Neuron (in vitro differentiated cells): ENCODE measurements at regions not wholly inside any gene's neighbourhood (a gene's known extent, or its start where the extent isn't known, plus 50 kb on each side); places are given as distances from the start of the nearest gene placed in this dataset.

Experiments
- H2AFZ ChIP-seq: one replicate; pipeline ENCODE4 v1.6.1; 2013; ENCODE audit warnings: low read depth, mild to moderate bottlenecking, inconsistent platforms, low read length, moderate library complexity
- H3K27me3 ChIP-seq: one replicate; pipeline ENCODE4 v1.6.1; 2013; ENCODE audit warnings: low read length; ENCODE audit not compliant: insufficient read depth
- H3K36me3 ChIP-seq: one replicate; pipeline ENCODE4 v1.6.1; 2013; ENCODE audit warnings: low read length; ENCODE audit not compliant: insufficient read depth
- H3K4me1 ChIP-seq: one replicate; pipeline ENCODE4 v1.6.1; 2013; ENCODE audit warnings: low read length; ENCODE audit not compliant: insufficient read depth
- H3K4me3 ChIP-seq: 2 replicates; pipeline ENCODE4 v1.5.1; 2013; ENCODE audit warnings: mild to moderate bottlenecking, low read length, moderate library complexity
- H3K9me3 ChIP-seq: one replicate; pipeline ENCODE4 v1.6.1; 2013; ENCODE audit warnings: low read length

- Histone ChIP-seq H3K4me3 (no peak overlapping the region), H3K9me3 (no peaks in the 10 kb centered on the region), H3K36me3 (no peaks in the 10 kb centered on the region), H3K27me3 (peaks cover 2% of the 10 kb centered on the region), H3K4me1 (no peaks in the 10 kb centered on the region), H2AFZ (no peak overlapping the region)
Observed at GRCh38 chr1:90132306-90132705, 137.4 kb downstream of the ZNF326 start.

- Histone ChIP-seq H3K4me1 (no peaks in the 10 kb centered on the region), H3K4me3 (no peak overlapping the region), H2AFZ (no peak overlapping the region), H3K36me3 (no peaks in the 10 kb centered on the region), H3K9me3 (no peaks in the 10 kb centered on the region), H3K27me3 (no peaks in the 10 kb centered on the region)
Observed at GRCh38 chr1:90127288-90127953, 132.5 kb downstream of the ZNF326 start.

- H3K27me3 ChIP-seq: no peaks in the 10 kb centered on the region
Observed at GRCh38 chr1:90126834-90127233, 131.9 kb downstream of the ZNF326 start.

GRCh38 chr1:90122654-90123340 is 127.9 kb downstream of the ZNF326 start:
- Histone ChIP-seq H2AFZ (no peak overlapping the region), H3K36me3 (no peaks in the 10 kb centered on the region), H3K27me3 (no peaks in the 10 kb centered on the region), H3K4me1 (no peaks in the 10 kb centered on the region), H3K4me3 (no peak overlapping the region), H3K9me3 (no peaks in the 10 kb centered on the region)

More at GRCh38 chr1:90126834-90127233, 131.9 kb downstream of the ZNF326 start:
- Histone ChIP-seq H3K36me3 (no peaks in the 10 kb centered on the region), H3K4me3 (no peak overlapping the region), H3K4me1 (no peaks in the 10 kb centered on the region), H3K9me3 (no peaks in the 10 kb centered on the region), H2AFZ (no peak overlapping the region)

- Histone ChIP-seq H2AFZ (no peak overlapping the region), H3K36me3 (no peaks in the 10 kb centered on the region), H3K4me3 (no peak overlapping the region), H3K27me3 (no peaks in the 10 kb centered on the region), H3K4me1 (no peaks in the 10 kb centered on the region), H3K9me3 (no peaks in the 10 kb centered on the region)
Observed at GRCh38 chr1:90114521-90115141, 119.7 kb downstream of the ZNF326 start.

- Histone ChIP-seq H3K4me1 (peaks cover 11% of the 10 kb centered on the region), H3K4me3 (no peak overlapping the region), H3K36me3 (no peaks in the 10 kb centered on the region), H3K9me3 (no peaks in the 10 kb centered on the region), H3K27me3 (peaks cover 3% of the 10 kb centered on the region), H2AFZ (no peak overlapping the region)
Observed at GRCh38 chr1:90107990-90108389, 113.1 kb downstream of the ZNF326 start.

- Histone ChIP-seq H3K27me3 (peaks cover 3% of the 10 kb centered on the region), H3K4me1 (peaks cover 11% of the 10 kb centered on the region), H2AFZ (no peak overlapping the region), H3K4me3 (no peak overlapping the region), H3K36me3 (no peaks in the 10 kb centered on the region), H3K9me3 (no peaks in the 10 kb centered on the region)
Observed at GRCh38 chr1:90106311-90106710, 111.4 kb downstream of the ZNF326 start.

- Histone ChIP-seq H3K9me3 (no peaks in the 10 kb centered on the region), H2AFZ (peak overlapping the region; percentile 28), H3K4me1 (peaks cover 11% of the 10 kb centered on the region), H3K36me3 (no peaks in the 10 kb centered on the region), H3K27me3 (peaks cover 3% of the 10 kb centered on the region), H3K4me3 (no peak overlapping the region)
Observed at GRCh38 chr1:90104941-90105538, 110.1 kb downstream of the ZNF326 start.

- no peak overlapping the region for H2AFZ ChIP-seq
- no peak overlapping the region for H3K4me3 ChIP-seq
Observed at GRCh38 chr1:90100566-90100965, 105.7 kb downstream of the ZNF326 start.

GRCh38 chr1:90092441-90092840 is 97.5 kb downstream of the ZNF326 start:
- no peak overlapping the region for H2AFZ ChIP-seq
- H3K9me3 ChIP-seq: no peaks in the 10 kb centered on the region
- no peak overlapping the region for H3K4me3 ChIP-seq
- peaks cover 2% of the 10 kb centered on the region for H3K27me3 ChIP-seq
- no peaks in the 10 kb centered on the region for H3K4me1 ChIP-seq
- no peaks in the 10 kb centered on the region for H3K36me3 ChIP-seq

More at GRCh38 chr1:90100566-90100965, 105.7 kb downstream of the ZNF326 start:
- H3K4me1 ChIP-seq: peaks cover 7% of the 10 kb centered on the region
- H3K36me3 ChIP-seq: no peaks in the 10 kb centered on the region
- H3K9me3 ChIP-seq: no peaks in the 10 kb centered on the region
- H3K27me3 ChIP-seq: no peaks in the 10 kb centered on the region
